NOMO-1 treated with dmso at 0.1 percent for 144 hours (cell line): ENCODE measurements at regions not wholly inside any gene's neighbourhood (a gene's known extent, or its start where the extent isn't known, plus 50 kb on each side); places are given as distances from the start of the nearest gene placed in this dataset.

Source experiments
- DNase-seq: peaks from one replicate; lab custom pipeline; 2025; ENCODE audit not compliant: unreplicated experiment; lab: John Stamatoyannopoulos, UW

DNA sequence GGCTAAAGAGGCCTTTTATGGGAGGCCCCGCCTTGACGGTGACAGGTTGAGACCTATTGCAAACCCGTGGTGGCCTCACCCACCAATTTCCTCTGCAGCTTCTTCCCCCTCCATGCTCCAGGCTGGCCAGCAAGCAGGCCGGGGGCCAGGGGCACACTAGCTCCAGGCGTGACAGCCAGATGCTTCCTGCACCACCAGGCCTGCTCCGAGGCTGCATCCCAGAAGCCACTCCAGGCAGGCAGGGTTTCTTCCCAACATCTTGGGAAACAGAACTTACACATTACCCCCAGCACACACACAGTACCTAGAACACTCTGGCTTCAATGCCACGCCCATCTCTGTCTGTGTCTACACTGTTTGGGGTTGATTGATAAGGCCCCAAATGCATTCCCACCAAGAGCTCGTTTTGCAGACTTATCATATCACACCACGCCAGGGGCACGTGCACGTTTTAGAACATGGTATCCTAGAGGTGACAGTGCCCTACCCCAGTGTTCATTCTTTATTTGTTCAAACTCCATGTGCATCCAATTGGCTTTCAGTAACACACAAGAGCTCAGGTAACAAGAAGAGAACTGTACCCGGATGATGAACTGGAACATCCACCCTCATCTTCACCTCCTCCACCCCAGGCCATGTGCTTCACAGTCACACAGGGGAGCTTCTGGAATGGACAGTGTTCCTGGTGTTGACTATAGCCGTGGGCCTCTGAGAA is 221.4 kb upstream of the RREB1 start:
- DNase-seq: peak; percentile 87

DNA sequence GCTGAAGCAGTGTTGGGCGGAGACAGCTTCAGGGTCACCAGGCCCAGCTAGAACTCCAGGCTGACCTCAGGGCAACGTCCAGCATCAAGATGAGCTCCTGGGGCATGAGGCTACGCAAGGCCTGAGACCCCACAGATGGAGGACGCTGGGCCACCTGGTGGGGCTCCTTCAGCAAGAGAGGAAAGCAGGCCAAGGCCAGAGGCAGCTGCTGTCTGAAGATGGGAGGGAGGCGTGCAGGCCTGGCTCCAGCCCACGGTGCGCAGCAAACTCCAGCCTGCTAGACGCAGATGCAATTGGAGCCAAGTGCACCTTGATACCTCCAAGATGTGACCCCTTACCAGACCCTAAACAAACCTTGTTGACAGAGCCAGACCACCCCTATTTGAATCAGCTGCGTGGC is 220.9 kb upstream of the RREB1 start:
- DNase-seq: no peak

DNA sequence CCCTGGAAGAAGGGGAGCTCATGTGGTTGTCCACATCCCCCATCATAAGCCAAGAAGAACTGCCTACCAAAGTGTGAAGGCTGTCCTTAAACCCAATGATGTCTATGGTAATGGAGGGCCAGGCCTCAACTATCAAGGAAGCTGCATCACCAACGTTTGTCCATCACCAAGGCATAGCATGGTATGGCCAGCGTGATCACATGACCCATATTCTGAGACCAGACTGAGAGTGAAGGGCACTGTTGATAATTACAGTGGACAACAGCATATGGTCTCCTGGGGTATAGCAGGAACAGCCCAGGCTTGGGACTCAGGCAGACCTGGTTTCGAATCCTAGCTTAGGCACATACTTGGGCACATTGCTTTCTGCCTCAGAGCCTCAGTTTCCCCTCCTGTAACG is 218.2 kb upstream of the RREB1 start:
- no peak for DNase-seq

- peak; percentile 46 for DNase-seq
Observed at GRCh38 chr6:6890400-6890858, 217.3 kb upstream of the RREB1 start.

DNA sequence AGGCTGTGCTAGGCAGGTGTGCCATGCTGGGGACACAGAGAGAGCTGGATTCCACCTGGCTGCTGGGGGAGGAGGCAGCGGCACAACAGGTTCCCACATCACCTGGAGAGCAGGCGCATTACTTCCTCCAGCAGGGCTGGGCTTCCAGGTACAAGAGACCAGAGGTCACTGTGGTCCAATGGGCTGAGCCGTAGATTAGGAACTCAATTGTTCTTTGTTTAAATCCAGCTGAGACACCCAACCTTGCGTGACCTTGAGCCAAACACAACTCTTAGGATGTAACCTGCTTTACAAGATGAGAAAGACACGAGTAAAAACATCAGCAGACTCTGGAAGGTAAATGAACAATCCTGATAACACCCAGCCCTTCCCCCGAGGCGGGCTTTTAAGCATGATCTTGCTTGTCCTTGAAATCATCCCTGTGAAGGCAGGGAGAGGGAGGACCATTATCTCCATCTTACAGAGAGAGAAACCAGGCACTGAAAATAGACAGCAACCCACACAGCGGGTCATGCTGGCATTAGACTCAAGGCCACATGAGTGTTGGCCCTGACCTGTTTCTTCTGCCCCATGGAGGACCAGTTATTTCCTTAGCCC is 216.5 kb upstream of the RREB1 start:
- no peak for DNase-seq

DNA sequence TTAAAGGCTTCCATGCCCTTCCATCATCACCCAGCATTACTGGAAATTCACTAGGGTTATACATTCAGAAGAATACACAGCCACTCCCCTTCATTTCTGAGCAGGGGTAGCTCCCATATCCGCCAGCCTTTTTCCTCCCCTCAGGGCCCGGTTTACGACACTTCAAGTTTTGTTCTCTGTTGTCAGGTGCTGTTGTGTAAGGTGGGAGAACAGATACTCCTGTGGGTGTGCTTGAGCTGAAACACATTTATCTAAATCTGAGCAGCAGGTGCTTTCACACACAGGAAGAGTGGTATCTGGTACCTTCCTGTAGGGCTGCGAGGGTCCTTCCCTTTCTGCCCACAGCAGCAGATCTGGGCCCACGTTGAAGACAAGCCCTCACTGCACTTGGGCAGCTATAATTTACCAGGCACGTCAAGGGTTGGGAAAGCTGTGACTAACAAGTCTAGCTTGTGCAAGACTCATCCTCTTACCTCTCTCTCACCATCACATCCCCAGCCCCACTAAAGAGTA is 215.8 kb upstream of the RREB1 start:
- peak; percentile 78 for DNase-seq

- DNase-seq: no peak
Observed at GRCh38 chr6:6892744-6893583, 214.8 kb upstream of the RREB1 start.

- DNase-seq: no peak
Observed at GRCh38 chr6:6893701-6894100, 214.1 kb upstream of the RREB1 start.

- DNase-seq: no peak
Observed at GRCh38 chr6:6895929-6896328, 211.8 kb upstream of the RREB1 start.

DNA sequence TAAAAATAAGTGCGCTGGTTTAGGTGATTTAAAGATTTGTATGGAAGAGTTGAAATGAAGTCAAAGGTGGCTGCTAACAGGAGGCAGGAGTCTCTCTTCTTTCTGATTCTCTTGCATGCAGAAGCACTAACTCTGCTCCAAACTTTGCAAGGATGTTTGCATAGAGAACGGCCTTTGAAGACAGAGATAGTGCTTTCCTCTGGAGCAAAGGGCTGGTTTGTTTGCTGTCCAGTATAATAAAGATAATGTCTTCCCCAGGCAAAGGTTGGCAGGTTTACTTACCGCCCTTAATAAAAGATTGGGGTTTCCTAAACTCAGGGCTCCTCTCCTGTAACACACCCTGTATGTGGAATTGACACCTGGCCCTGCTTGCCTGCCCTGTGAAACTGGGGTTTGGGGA is 210.6 kb upstream of the RREB1 start:
- no peak for DNase-seq

- DNase-seq: peak; percentile 34
Observed at GRCh38 chr6:6900569-6901204, 207.1 kb upstream of the RREB1 start.

- no peak for DNase-seq
Observed at GRCh38 chr6:6901205-6901719, 206.5 kb upstream of the RREB1 start.

DNA sequence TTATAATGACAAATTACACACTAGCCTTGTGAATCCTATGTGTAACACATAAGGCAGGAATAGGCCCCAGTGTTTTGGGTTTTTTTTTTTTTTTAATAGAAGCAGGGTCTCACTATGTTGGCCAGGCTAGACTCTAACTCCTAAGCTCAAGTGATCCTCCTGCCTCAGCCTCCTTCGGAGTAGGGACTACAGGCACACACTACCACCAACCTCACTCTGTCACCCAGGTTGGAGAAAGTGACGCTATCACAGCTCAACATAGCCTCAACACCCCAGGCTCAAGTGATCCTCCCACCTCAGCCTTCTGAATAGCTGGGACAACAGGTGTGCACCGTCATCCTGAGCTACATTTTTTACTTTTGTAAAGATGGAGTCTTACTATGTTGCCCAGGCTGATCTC is 205.8 kb upstream of the RREB1 start:
- no peak for DNase-seq

DNA sequence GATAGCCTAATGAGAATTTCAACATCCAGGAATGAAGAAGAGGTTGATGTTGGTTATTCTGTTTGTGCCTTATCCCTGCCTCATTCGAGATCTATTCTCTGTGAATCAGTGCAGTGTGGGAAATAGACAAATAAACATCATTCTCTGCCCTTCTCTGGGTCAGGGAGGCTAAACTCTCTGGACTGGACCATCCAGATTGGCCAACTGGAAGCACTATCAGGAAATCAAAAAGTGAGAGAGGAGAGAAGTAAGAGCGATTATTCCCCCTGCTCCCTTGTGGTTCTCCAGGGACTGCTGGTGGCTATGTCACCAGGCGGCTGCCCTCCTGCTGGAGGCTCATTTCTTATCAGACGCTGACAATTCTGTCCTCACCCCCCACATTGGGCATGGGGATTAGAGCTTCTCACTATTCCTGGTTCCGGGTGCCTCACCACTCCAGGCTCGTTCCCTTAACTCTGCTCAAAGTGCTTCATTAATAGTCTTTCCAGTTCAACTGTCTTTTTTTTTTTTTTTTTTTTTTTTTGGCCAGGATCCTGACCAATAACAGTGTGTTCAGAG is 201.7 kb upstream of the RREB1 start:
- DNase-seq: no peak

DNA sequence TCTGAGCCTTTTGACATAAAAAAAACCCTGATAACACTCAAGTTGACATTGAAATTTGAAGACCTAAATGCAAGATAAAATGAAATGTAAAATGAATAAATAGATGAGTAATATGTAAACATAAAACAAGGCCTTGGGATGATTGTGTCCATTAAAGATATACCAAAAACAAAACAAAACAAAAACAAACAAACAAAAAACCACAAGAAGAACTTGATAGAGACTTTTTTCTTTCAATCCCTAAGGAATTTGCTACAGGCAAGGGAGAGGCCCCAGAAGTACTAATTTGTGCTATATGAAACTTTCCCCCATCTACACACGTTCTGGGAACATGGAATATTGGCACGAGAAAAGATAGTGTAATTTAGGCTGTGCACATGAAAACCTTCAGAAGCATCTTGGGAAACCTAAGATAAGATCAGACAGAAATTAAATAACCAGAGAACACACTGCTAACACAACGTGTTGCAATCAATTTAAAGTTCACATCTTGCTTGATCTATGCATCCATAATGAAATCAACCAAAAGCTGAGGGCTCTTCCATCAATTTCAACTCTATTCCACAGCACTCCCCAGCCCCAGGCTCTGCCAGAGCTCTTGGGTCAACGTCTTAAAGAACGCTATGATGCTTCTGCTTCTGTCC is 201.1 kb upstream of the RREB1 start:
- DNase-seq: no peak

DNA sequence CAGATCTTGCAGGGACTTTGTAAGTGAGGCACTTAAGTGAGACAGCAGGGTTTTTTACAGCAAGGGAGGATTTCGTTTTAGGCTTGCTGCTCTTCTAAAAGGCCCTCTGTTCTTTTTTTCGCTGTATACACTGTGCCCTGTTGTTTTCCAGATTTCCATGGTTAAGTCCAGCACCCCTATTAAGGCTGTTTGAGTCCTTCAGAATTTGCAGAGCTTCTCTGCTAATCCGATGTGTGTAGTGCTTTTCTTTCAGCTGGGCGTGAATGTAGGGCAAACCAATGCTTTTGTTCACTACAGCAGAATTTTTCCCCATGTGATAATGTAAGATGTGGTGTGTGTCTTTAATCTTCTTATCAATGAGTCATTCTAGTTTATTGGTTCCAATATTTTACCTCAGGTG is 200.5 kb upstream of the RREB1 start:
- no peak for DNase-seq

- DNase-seq: no peak
Observed at GRCh38 chr6:6908121-6908520, 199.6 kb upstream of the RREB1 start.

- no peak for DNase-seq
Observed at GRCh38 chr6:6909111-6909510, 198.7 kb upstream of the RREB1 start.

DNA sequence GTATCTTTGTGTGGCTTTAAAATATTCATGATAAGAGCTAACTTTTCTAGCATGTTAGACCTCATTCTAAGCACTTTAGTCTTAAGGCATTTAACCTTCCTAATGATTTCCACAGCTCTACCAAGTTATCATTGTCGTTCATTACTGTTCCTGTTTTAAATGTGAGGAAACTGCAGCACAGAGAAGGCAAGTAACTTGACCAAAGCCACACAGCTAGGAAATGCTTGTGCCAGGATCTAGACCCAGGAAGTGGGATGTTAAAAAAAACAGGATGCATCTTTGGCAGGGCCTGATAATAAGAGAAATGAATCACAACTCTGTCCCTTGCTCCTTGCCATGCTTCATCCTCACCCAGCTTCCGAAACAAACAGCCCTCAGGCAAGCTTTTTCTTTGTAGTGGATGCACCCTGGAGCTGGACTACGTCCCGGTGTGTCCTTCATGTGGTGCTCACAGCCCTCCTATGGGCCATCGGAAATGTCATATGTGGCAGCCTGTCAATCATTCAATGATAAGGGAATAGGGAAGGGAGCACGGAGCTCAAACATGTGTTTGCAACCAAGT is 196.9 kb upstream of the RREB1 start:
- DNase-seq: no peak

DNA sequence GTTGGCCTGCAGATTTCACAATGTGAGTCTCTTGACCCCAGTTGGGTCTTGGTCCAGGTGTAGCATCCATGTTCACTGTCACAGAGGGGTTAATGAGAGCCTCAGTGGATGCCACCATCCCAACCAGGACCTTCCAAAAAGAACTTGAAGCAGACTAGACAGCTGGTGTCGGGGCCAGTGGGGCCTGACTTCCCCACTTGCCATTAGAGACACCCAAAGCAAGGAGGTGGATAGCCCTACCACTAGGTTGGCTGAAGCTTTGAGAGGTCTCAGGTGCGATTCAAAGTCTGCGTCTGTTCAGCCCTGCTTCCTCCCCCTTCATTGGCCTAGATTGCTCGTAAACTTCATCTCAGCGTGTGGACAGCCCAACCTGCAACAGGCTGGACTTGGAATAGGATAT is 196.4 kb upstream of the RREB1 start:
- no peak for DNase-seq
